ES-I3 (cell line): ENCODE measurements at regions not wholly inside any gene's neighbourhood (a gene's known extent, or its start where the extent isn't known, plus 50 kb on each side); places are given as distances from the start of the nearest gene placed in this dataset.
"Not testable (repeated sequence)": the region's sequence is repeated elsewhere in the genome, so short reads cannot be mapped to it uniquely, and the experiment has no call there.

Experiments
- H3K36me3 ChIP-seq: 2 replicates; pipeline ENCODE4 v1.6.1; 2013; ENCODE audit warnings: mild to moderate bottlenecking, low read length, control low read depth, moderate library complexity; ENCODE audit not compliant: insufficient read depth
- H3K4me1 ChIP-seq: 2 replicates; pipeline ENCODE4 v1.6.1; 2013; ENCODE audit warnings: mild to moderate bottlenecking, control low read depth, low read length; ENCODE audit not compliant: insufficient read depth
- H3K9ac ChIP-seq: 2 replicates; pipeline ENCODE4 v1.6.1; 2013; ENCODE audit warnings: low read depth, mild to moderate bottlenecking, low read length, moderate library complexity
- H3K9me3 ChIP-seq: 2 replicates; pipeline ENCODE4 v1.6.1; 2013; ENCODE audit warnings: mild to moderate bottlenecking, low read length, moderate library complexity; ENCODE audit not compliant: control insufficient read depth, insufficient read depth

- Histone ChIP-seq H3K36me3 (no peaks in the 10 kb centered on the region), H3K4me1 (no peaks in the 10 kb centered on the region), H3K9ac (no peak overlapping the region), H3K9me3 (no peaks in the 10 kb centered on the region)
Measured at GRCh38 chr15:25246641-25247406, 192.0 kb downstream of the UBE3A start.

- no peak overlapping the region for H3K9ac ChIP-seq
- no peaks in the 10 kb centered on the region for H3K36me3 ChIP-seq
- no peaks in the 10 kb centered on the region for H3K9me3 ChIP-seq
- no peaks in the 10 kb centered on the region for H3K4me1 ChIP-seq
Measured at GRCh38 chr15:25247407-25248038, 191.3 kb downstream of the UBE3A start.

- not testable (repeated sequence) for H3K4me1 ChIP-seq, H3K9me3 ChIP-seq, H3K36me3 ChIP-seq, H3K9ac ChIP-seq
Measured at GRCh38 chr15:25248087-25248486, 190.7 kb downstream of the UBE3A start.

- no peaks in the 10 kb centered on the region for H3K4me1 ChIP-seq
- no peak overlapping the region for H3K9ac ChIP-seq
- H3K36me3 ChIP-seq, result no peaks in the 10 kb centered on the region
- H3K9me3 ChIP-seq, result no peaks in the 10 kb centered on the region
Measured at GRCh38 chr15:25248583-25249235, 190.1 kb downstream of the UBE3A start.

- Histone ChIP-seq H3K36me3 (no peaks in the 10 kb centered on the region), H3K4me1 (no peaks in the 10 kb centered on the region), H3K9me3 (peaks cover 5% of the 10 kb centered on the region), H3K9ac (no peak overlapping the region)
Measured at GRCh38 chr15:25249236-25250010, 189.4 kb downstream of the UBE3A start.

- Histone ChIP-seq H3K36me3 (no peaks in the 10 kb centered on the region), H3K9ac (no peak overlapping the region), H3K9me3 (peaks cover 5% of the 10 kb centered on the region), H3K4me1 (no peaks in the 10 kb centered on the region)
Measured at GRCh38 chr15:25250011-25250596, 188.7 kb downstream of the UBE3A start.

GRCh38 chr15:25250906-25251622 is 187.8 kb downstream of the UBE3A start:
- no peaks in the 10 kb centered on the region for H3K4me1 ChIP-seq
- peaks cover 5% of the 10 kb centered on the region for H3K9me3 ChIP-seq
- no peaks in the 10 kb centered on the region for H3K36me3 ChIP-seq
- H3K9ac ChIP-seq, result no peak overlapping the region

GRCh38 chr15:25251700-25252390 is 187.0 kb downstream of the UBE3A start:
- peaks cover 5% of the 10 kb centered on the region for H3K9me3 ChIP-seq
- H3K36me3 ChIP-seq, result no peaks in the 10 kb centered on the region
- no peak overlapping the region for H3K9ac ChIP-seq
- H3K4me1 ChIP-seq, result no peaks in the 10 kb centered on the region

- H3K4me1 ChIP-seq, H3K36me3 ChIP-seq, H3K9ac ChIP-seq, H3K9me3 ChIP-seq: not testable (repeated sequence)
Measured at GRCh38 chr15:25253048-25253973, 185.5 kb downstream of the UBE3A start.

GRCh38 chr15:25268166-25268565 is 170.7 kb downstream of the UBE3A start:
- H3K9me3 ChIP-seq, result no peaks in the 10 kb centered on the region
- no peaks in the 10 kb centered on the region for H3K36me3 ChIP-seq
- no peak overlapping the region for H3K9ac ChIP-seq
- no peaks in the 10 kb centered on the region for H3K4me1 ChIP-seq
